Panc1 (cell line): ENCODE measurements at regions not wholly inside any gene's neighbourhood (a gene's known extent, or its start where the extent isn't known, plus 50 kb on each side); places are given as distances from the start of the nearest gene placed in this dataset.

ENCODE experiments used
- ATAC-seq: fragments of 200-7000 bp; cut with Tn5 transposase; 2 replicates; pipeline ENCODE4 v1.9.1; 2020; ENCODE audit warnings: mild to moderate bottlenecking, moderate library complexity
- BruUV-seq: library from RNA; stranded (reverse); fragments of 400-500 nt; replicated peaks from 2 replicates; lab custom pipeline; 2021; lab: Mats Ljungman, UMichigan
- CTCF ChIA-PET: fragments of 300-600 bp; sonication (Branson Sonifier 250); formaldehyde crosslinking; loops from one replicate; lab custom pipeline; 2022; ENCODE audit warnings: antibody characterized with exemption; lab: Charles Lee
- POLR2A ChIA-PET: fragments of 300-600 bp; sonication (Branson Sonifier 250); formaldehyde crosslinking; loops from one replicate; lab custom pipeline; 2022; ENCODE audit warnings: antibody characterized with exemption; lab: Charles Lee
- DNase-seq: peaks from one replicate; pipeline ENCODE4 v3.0.0-alpha.2; 2010; ENCODE audit warnings: low read depth, low spot score
- H3K27ac ChIP-seq: 2 replicates; pipeline ENCODE4 v1.5.1; 2011; ENCODE audit warnings: mild to moderate bottlenecking, low read length, inconsistent platforms
- H3K27me3 ChIP-seq: fragments of 200-500 bp; sonication (Bioruptor generic); 2 replicates; pipeline ENCODE4 v1.6.0; 2014; ENCODE audit warnings: low read length, inconsistent platforms; ENCODE audit not compliant: control insufficient read depth, insufficient read depth
- H3K36me3 ChIP-seq: fragments of 200-500 bp; sonication (Bioruptor generic); 2 replicates; pipeline ENCODE4 v1.5.1; 2014; ENCODE audit warnings: inconsistent platforms, mild to moderate bottlenecking, low read length, moderate library complexity; ENCODE audit not compliant: control insufficient read depth, insufficient read depth
- H3K4me1 ChIP-seq: 2 replicates; pipeline ENCODE4 v1.5.1; 2011; ENCODE audit warnings: inconsistent platforms, mild to moderate bottlenecking, low read length, moderate library complexity; ENCODE audit not compliant: control insufficient read depth, insufficient read depth
- H3K4me3 ChIP-seq, 2 experiments: 2 replicates each; pipeline ENCODE4 v1.5.1; 2011 to 2012; ENCODE audit warnings: low read depth in 2 of 2, low read length in 2 of 2, mild to moderate bottlenecking in 2 of 2, inconsistent platforms in 1 of 2, moderate library complexity in 1 of 2
- H3K9me3 ChIP-seq: fragments of 200-500 bp; sonication (Bioruptor generic); 2 replicates; pipeline ENCODE4 v1.5.1; 2014; ENCODE audit warnings: low read depth, mild to moderate bottlenecking, inconsistent platforms, low read length, moderate library complexity; ENCODE audit not compliant: control insufficient read depth, insufficient read depth
- POLR2AphosphoS5 ChIP-seq: IDR thresholded peaks from 2 replicates; pipeline ENCODE4 v1.6.1; 2012; ENCODE audit warnings: mild to moderate bottlenecking, low read depth, low read length, moderate library complexity
- SIN3A ChIP-seq: IDR thresholded peaks from 2 replicates; pipeline ENCODE4 v1.6.1; 2012; ENCODE audit warnings: low read depth, mild to moderate bottlenecking, low read length, moderate library complexity, borderline replicate concordance; ENCODE audit not compliant: insufficient read depth
- TCF7L2 ChIP-seq: IDR thresholded peaks from 2 replicates; pipeline ENCODE4 v1.6.1; 2011; ENCODE audit warnings: mild to moderate bottlenecking, low read depth, low read length, inconsistent platforms
- in situ Hi-C: cut with HindIII; loops from 2 replicates; pipeline ENCODE4 v1.10.0; 2016; ENCODE audit warnings: low sequenced_read_pairs, low pct_unique_long_range_greater_than_20kb
- intact Hi-C: fragments of 100-400 bp; cut with micrococcal nuclease; formaldehyde crosslinking; loops from one replicate; pipeline ENCODE4 v1.10.0; 2022; ENCODE audit not compliant: unreplicated experiment
- TF ChIP-seq, protein P1 (sequence below), 2 experiments: IDR thresholded peaks; 2 replicates each; pipeline ENCODE4 v1.6.1; 2011 to 2012; ENCODE audit warnings: low read depth in 2 of 2, control low read depth in 1 of 2, low read length in 1 of 2, mild to moderate bottlenecking in 1 of 2, moderate library complexity in 1 of 2; ENCODE audit not compliant: insufficient read depth in 1 of 2
- TF ChIP-seq, protein P2 (sequence below): fragments of 450-650 bp; IDR thresholded peaks from 2 replicates; pipeline ENCODE4 v1.5.1; 2017; ENCODE audit warnings: mild to moderate bottlenecking

DNA sequence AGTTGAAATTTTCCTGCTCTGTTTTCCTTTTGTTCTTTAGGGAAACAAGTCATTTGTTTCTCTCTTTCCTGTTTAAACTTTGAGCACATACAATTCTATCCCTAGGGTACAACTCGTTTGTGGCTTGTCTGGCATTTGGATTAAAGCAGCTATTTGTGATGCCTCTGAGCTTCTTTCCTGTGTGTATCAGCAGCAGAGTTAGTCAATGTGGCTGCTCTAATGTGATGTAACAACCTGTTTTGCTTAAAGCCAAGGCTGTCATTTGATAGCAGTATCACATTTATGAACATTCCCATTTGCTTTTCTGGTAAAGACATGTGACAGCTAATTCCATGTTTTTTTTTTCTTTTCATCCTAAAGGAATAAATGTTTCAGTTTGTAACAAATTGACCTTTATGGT lies 314.3 kb upstream of the CHD1 start:
- DNase-seq, result no peak
- H3K27ac ChIP-seq, result no peak overlapping the region
- intact Hi-C loops, result no loop called here
- in situ Hi-C loops, result no loop called here
- H3K4me1 ChIP-seq, result no peaks in the 10 kb centered on the region
- ChIA-PET CTCF (no interaction called here), POLR2A (no interaction called here)
- no TSS peak for BruUV-seq
- no peak overlapping the region for H3K4me3 ChIP-seq
- H3K36me3 ChIP-seq, result no peaks in the 10 kb centered on the region
- H3K27me3 ChIP-seq, result no peaks in the 10 kb centered on the region
- TF ChIP-seq POLR2AphosphoS5 (no peak), SIN3A (no peak), TCF7L2 (no peak)
- TF ChIP-seq, protein P1, sequence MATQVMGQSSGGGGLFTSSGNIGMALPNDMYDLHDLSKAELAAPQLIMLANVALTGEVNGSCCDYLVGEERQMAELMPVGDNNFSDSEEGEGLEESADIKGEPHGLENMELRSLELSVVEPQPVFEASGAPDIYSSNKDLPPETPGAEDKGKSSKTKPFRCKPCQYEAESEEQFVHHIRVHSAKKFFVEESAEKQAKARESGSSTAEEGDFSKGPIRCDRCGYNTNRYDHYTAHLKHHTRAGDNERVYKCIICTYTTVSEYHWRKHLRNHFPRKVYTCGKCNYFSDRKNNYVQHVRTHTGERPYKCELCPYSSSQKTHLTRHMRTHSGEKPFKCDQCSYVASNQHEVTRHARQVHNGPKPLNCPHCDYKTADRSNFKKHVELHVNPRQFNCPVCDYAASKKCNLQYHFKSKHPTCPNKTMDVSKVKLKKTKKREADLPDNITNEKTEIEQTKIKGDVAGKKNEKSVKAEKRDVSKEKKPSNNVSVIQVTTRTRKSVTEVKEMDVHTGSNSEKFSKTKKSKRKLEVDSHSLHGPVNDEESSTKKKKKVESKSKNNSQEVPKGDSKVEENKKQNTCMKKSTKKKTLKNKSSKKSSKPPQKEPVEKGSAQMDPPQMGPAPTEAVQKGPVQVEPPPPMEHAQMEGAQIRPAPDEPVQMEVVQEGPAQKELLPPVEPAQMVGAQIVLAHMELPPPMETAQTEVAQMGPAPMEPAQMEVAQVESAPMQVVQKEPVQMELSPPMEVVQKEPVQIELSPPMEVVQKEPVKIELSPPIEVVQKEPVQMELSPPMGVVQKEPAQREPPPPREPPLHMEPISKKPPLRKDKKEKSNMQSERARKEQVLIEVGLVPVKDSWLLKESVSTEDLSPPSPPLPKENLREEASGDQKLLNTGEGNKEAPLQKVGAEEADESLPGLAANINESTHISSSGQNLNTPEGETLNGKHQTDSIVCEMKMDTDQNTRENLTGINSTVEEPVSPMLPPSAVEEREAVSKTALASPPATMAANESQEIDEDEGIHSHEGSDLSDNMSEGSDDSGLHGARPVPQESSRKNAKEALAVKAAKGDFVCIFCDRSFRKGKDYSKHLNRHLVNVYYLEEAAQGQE (IDR thresholded peaks at IDR 0.05; ENCODE audit: insufficient read depth in 1 of 2, low read depth in 2 of 2, low read length in 1 of 2), result no peak
- TF ChIP-seq, protein P2, sequence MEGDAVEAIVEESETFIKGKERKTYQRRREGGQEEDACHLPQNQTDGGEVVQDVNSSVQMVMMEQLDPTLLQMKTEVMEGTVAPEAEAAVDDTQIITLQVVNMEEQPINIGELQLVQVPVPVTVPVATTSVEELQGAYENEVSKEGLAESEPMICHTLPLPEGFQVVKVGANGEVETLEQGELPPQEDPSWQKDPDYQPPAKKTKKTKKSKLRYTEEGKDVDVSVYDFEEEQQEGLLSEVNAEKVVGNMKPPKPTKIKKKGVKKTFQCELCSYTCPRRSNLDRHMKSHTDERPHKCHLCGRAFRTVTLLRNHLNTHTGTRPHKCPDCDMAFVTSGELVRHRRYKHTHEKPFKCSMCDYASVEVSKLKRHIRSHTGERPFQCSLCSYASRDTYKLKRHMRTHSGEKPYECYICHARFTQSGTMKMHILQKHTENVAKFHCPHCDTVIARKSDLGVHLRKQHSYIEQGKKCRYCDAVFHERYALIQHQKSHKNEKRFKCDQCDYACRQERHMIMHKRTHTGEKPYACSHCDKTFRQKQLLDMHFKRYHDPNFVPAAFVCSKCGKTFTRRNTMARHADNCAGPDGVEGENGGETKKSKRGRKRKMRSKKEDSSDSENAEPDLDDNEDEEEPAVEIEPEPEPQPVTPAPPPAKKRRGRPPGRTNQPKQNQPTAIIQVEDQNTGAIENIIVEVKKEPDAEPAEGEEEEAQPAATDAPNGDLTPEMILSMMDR, result no peak
- no peaks in the 10 kb centered on the region for H3K9me3 ChIP-seq
- no peak for ATAC-seq

DNA sequence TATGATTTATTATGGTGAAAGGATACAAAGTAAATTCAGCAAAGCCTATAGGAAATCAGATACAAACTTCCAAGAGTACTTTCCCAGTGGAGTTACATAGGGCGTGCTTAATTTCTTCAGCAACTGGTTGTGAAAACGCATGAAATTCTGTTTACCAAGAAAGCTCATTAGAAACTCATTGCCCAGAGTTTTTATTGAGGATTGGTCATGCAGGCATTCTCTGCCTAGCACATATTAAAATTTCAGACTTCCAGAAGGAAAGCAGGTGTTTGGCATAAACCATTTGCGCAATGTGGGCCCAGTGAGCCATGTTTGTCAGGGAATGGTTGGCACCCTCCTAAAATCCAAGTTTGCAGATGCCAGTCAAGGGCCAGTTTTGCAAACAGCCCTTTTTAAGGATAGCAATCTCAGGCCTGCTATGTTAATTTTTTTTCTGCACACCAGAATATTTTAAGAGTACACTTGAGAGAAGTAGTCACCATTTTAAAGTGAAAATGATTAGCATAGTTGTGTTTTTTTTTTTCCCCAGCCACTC lies 311.1 kb upstream of the CHD1 start:
- TF ChIP-seq TCF7L2, result no peak
- no peak for TF ChIP-seq POLR2AphosphoS5
- TF ChIP-seq SIN3A, result no peak
- TF ChIP-seq, protein P2, result no peak
- TF ChIP-seq, protein P1 (IDR thresholded peaks at IDR 0.05; ENCODE audit: insufficient read depth in 1 of 2, low read depth in 2 of 2, low read length in 1 of 2), result no peak
- no peaks in the 10 kb centered on the region for H3K4me1 ChIP-seq
- ATAC-seq, result no peak
- H3K27me3 ChIP-seq, result no peaks in the 10 kb centered on the region
- no peak overlapping the region for H3K4me3 ChIP-seq
- ChIA-PET CTCF (no interaction called here), POLR2A (no interaction called here)
- no TSS peak for BruUV-seq
- intact Hi-C loops (no loop called here), in situ Hi-C loops (no loop called here)
- H3K27ac ChIP-seq, result no peak overlapping the region
- no peak for DNase-seq
- H3K36me3 ChIP-seq, result no peaks in the 10 kb centered on the region
- no peaks in the 10 kb centered on the region for H3K9me3 ChIP-seq
